Smooth muscle cell (in vitro differentiated cells): ENCODE measurements at regions not wholly inside any gene's neighbourhood (a gene's known extent, or its start where the extent isn't known, plus 50 kb on each side); places are given as distances from the start of the nearest gene placed in this dataset.

Experiments used
- DNase-seq: peaks from one replicate; lab custom pipeline; 2025; ENCODE audit not compliant: unreplicated experiment; lab: John Stamatoyannopoulos, UW
- H2AFZ ChIP-seq: fragments of 200-600 bp; sonication (generic); 2 replicates; pipeline ENCODE4 v1.6.0; 2016; ENCODE audit warnings: antibody characterized with exemption, low read depth, mild to moderate bottlenecking
- H3F3A ChIP-seq: fragments of 200-600 bp; sonication (generic); 2 replicates; pipeline ENCODE4 v1.6.0; 2017; ENCODE audit warnings: antibody characterized with exemption, low read depth
- H3K27ac ChIP-seq: fragments of 200-600 bp; sonication (generic); 2 replicates; pipeline ENCODE4 v1.5.1; 2016; ENCODE audit warnings: low read depth, mild to moderate bottlenecking
- H3K27me3 ChIP-seq: fragments of 200-600 bp; sonication (generic); 2 replicates; pipeline ENCODE4 v1.6.1; 2016; ENCODE audit warnings: low read depth, mild to moderate bottlenecking
- H3K36me3 ChIP-seq: fragments of 200-600 bp; sonication (generic); 2 replicates; pipeline ENCODE4 v1.5.1; 2016; ENCODE audit warnings: low read depth
- H3K4me1 ChIP-seq: fragments of 200-600 bp; sonication (generic); 2 replicates; pipeline ENCODE4 v1.5.1; 2016; ENCODE audit warnings: low read depth
- H3K4me2 ChIP-seq: fragments of 200-600 bp; sonication (generic); 2 replicates; pipeline ENCODE4 v1.6.0; 2016; ENCODE audit warnings: mild to moderate bottlenecking
- H3K4me3 ChIP-seq: fragments of 200-600 bp; sonication (generic); 2 replicates; pipeline ENCODE4 v1.5.1; 2016; ENCODE audit warnings: mild to moderate bottlenecking
- H3K79me2 ChIP-seq: fragments of 200-600 bp; sonication (generic); 2 replicates; pipeline ENCODE4 v1.6.0; 2016; ENCODE audit warnings: low read depth, mild to moderate bottlenecking
- H3K9ac ChIP-seq: fragments of 200-600 bp; sonication (generic); 2 replicates; pipeline ENCODE4 v1.6.0; 2016; ENCODE audit warnings: low read depth
- H3K9me3 ChIP-seq: fragments of 200-600 bp; sonication (generic); replicated peaks from 2 replicates; pipeline ENCODE4 v1.5.1; 2016; ENCODE audit warnings: low read depth
- H4K20me1 ChIP-seq: fragments of 200-600 bp; sonication (generic); 2 replicates; pipeline ENCODE4 v1.6.0; 2016; ENCODE audit warnings: low read depth
- CTCF ChIP-seq: fragments of 200-600 bp; sonication (generic); IDR thresholded peaks from 2 replicates; pipeline ENCODE4 v1.5.1; 2017; ENCODE audit warnings: borderline replicate concordance, mild to moderate bottlenecking, antibody characterized with exemption; ENCODE audit not compliant: insufficient read depth, poor library complexity, severe bottlenecking
- WGBS: methylation state at CpG from one replicate; pipeline ENCODE4 v1.1.7; 2016; ENCODE audit warnings: low lambda C conversion rate; 5-methylcytosine and 5-hydroxymethylcytosine counted together

- H3K36me3 ChIP-seq: no peaks in the 10 kb centered on the region
- H3F3A ChIP-seq: no peaks in the 10 kb centered on the region
- H3K9ac ChIP-seq: no peak overlapping the region
- H3K4me1 ChIP-seq: no peaks in the 10 kb centered on the region
- no peaks in the 10 kb centered on the region for H4K20me1 ChIP-seq
- H3K4me2 ChIP-seq: no peak overlapping the region
- DNase-seq: no peak
- no peak overlapping the region for H3K27ac ChIP-seq
- H3K9me3 ChIP-seq: no peaks in the 10 kb centered on the region
- H3K27me3 ChIP-seq: no peaks in the 10 kb centered on the region
- TF ChIP-seq CTCF: no peak
- H3K79me2 ChIP-seq: no peaks in the 10 kb centered on the region
- H2AFZ ChIP-seq: no peak overlapping the region
- WGBS: 89% methylated on average over 3 of the region's 3 CpGs
- no peak overlapping the region for H3K4me3 ChIP-seq
Measured at GRCh38 chr15:85924088-85924487, 129.4 kb upstream of the KLHL25 start.

- Histone ChIP-seq H3K36me3 (no peaks in the 10 kb centered on the region), H2AFZ (no peak overlapping the region), H3K79me2 (no peaks in the 10 kb centered on the region), H4K20me1 (no peaks in the 10 kb centered on the region), H3K27ac (no peak overlapping the region), H3F3A (peaks cover 6% of the 10 kb centered on the region), H3K27me3 (no peaks in the 10 kb centered on the region), H3K9ac (no peak overlapping the region), H3K4me2 (no peak overlapping the region), H3K4me1 (no peaks in the 10 kb centered on the region), H3K9me3 (no peaks in the 10 kb centered on the region), H3K4me3 (no peak overlapping the region)
- TF ChIP-seq CTCF: no peak
- 74% methylated on average over 8 of the region's 8 CpGs for WGBS
- no peak for DNase-seq
Measured at GRCh38 chr15:85925649-85926237, 131.0 kb upstream of the KLHL25 start.

DNA sequence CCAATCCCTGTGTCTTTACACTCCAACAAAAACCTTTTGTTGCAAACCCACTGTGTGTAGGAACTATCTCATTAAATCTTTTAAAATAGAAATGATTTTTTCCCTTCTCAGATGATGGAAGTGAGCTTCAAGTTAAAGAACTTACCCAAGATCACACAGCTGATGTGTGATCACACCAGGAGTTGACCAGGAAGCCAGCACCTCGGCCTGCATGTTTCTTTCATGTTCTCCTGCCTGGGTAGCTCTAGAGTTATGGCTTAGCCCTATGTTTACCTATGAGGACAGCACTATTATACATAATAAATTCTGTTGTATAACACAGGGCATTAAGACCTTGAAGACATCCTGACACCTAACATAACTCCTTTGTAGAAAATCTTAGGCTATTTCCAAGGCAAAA lies 132.1 kb upstream of the KLHL25 start:
- DNase-seq: no peak
- Histone ChIP-seq H3K4me1 (no peaks in the 10 kb centered on the region), H4K20me1 (no peaks in the 10 kb centered on the region), H3K4me2 (no peak overlapping the region), H3K9ac (no peak overlapping the region), H3K36me3 (no peaks in the 10 kb centered on the region), H3F3A (peaks cover 6% of the 10 kb centered on the region), H3K27ac (no peak overlapping the region), H3K27me3 (no peaks in the 10 kb centered on the region), H3K9me3 (no peaks in the 10 kb centered on the region), H3K79me2 (no peaks in the 10 kb centered on the region), H3K4me3 (no peak overlapping the region), H2AFZ (no peak overlapping the region)
- WGBS: 91% methylated on average over 1 of the region's 1 CpG
- TF ChIP-seq CTCF: no peak

DNA sequence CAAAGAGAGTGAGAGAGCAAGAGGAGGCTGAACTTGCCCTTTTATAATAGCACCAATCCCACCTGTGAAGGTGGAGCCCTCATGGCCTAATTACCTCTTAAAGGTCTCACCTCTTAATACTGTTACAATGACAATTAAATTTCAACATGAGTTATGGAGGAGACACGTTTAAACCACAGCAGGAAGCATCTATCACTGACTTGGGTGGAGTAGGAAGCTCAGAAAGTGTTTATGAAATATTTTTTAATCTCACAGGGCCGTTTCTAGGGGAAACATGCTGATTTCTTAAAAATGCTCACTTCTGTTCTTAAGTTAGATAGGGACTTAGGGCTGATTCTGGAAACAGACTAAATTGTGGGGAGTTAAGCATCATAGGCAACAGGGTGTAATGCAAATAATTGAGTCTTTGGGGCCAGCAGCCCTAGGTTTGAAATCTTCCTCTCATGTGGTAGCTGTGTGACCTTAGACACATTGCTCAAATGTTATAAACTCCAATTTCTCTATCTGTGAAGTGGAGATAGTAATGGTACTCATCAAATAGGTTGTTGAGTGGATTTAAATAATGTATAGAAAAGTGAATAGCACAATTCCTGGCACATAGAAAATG lies 133.3 kb upstream of the KLHL25 start:
- H3K4me1 ChIP-seq: no peaks in the 10 kb centered on the region
- no peak overlapping the region for H3K4me3 ChIP-seq
- H3K9me3 ChIP-seq: no peaks in the 10 kb centered on the region
- no peak for DNase-seq
- no peaks in the 10 kb centered on the region for H3K27me3 ChIP-seq
- no peak overlapping the region for H2AFZ ChIP-seq
- no peak overlapping the region for H3K27ac ChIP-seq
- H3K79me2 ChIP-seq: no peaks in the 10 kb centered on the region
- no peak overlapping the region for H3K4me2 ChIP-seq
- H3F3A ChIP-seq: peaks cover 6% of the 10 kb centered on the region
- WGBS: 73% methylated on average over 2 of the region's 2 CpGs
- H3K9ac ChIP-seq: no peak overlapping the region
- H4K20me1 ChIP-seq: no peaks in the 10 kb centered on the region
- H3K36me3 ChIP-seq: no peaks in the 10 kb centered on the region
- no peak for TF ChIP-seq CTCF
